Smooth muscle cell (in vitro differentiated cells): ENCODE measurements at regions not wholly inside any gene's neighbourhood (a gene's known extent, or its start where the extent isn't known, plus 50 kb on each side); places are given as distances from the start of the nearest gene placed in this dataset.

Experiments
- DNase-seq: peaks from one replicate; lab custom pipeline; 2025; ENCODE audit not compliant: unreplicated experiment; lab: John Stamatoyannopoulos, UW
- H2AFZ ChIP-seq: fragments of 200-600 bp; sonication (generic); 2 replicates; pipeline ENCODE4 v1.6.0; 2016; ENCODE audit warnings: antibody characterized with exemption, low read depth, mild to moderate bottlenecking
- H3F3A ChIP-seq: fragments of 200-600 bp; sonication (generic); 2 replicates; pipeline ENCODE4 v1.6.0; 2017; ENCODE audit warnings: antibody characterized with exemption, low read depth
- H3K27ac ChIP-seq: fragments of 200-600 bp; sonication (generic); 2 replicates; pipeline ENCODE4 v1.5.1; 2016; ENCODE audit warnings: low read depth, mild to moderate bottlenecking
- H3K27me3 ChIP-seq: fragments of 200-600 bp; sonication (generic); 2 replicates; pipeline ENCODE4 v1.6.1; 2016; ENCODE audit warnings: low read depth, mild to moderate bottlenecking
- H3K36me3 ChIP-seq: fragments of 200-600 bp; sonication (generic); 2 replicates; pipeline ENCODE4 v1.5.1; 2016; ENCODE audit warnings: low read depth
- H3K4me1 ChIP-seq: fragments of 200-600 bp; sonication (generic); 2 replicates; pipeline ENCODE4 v1.5.1; 2016; ENCODE audit warnings: low read depth
- H3K4me2 ChIP-seq: fragments of 200-600 bp; sonication (generic); 2 replicates; pipeline ENCODE4 v1.6.0; 2016; ENCODE audit warnings: mild to moderate bottlenecking
- H3K4me3 ChIP-seq: fragments of 200-600 bp; sonication (generic); 2 replicates; pipeline ENCODE4 v1.5.1; 2016; ENCODE audit warnings: mild to moderate bottlenecking
- H3K79me2 ChIP-seq: fragments of 200-600 bp; sonication (generic); 2 replicates; pipeline ENCODE4 v1.6.0; 2016; ENCODE audit warnings: low read depth, mild to moderate bottlenecking
- H3K9ac ChIP-seq: fragments of 200-600 bp; sonication (generic); 2 replicates; pipeline ENCODE4 v1.6.0; 2016; ENCODE audit warnings: low read depth
- H3K9me3 ChIP-seq: fragments of 200-600 bp; sonication (generic); replicated peaks from 2 replicates; pipeline ENCODE4 v1.5.1; 2016; ENCODE audit warnings: low read depth
- H4K20me1 ChIP-seq: fragments of 200-600 bp; sonication (generic); 2 replicates; pipeline ENCODE4 v1.6.0; 2016; ENCODE audit warnings: low read depth
- WGBS: methylation state at CpG from one replicate; pipeline ENCODE4 v1.1.7; 2016; ENCODE audit warnings: low lambda C conversion rate; 5-methylcytosine and 5-hydroxymethylcytosine counted together
- TF ChIP-seq, protein P1 (sequence below): fragments of 200-600 bp; sonication (generic); IDR thresholded peaks from 2 replicates; pipeline ENCODE4 v1.5.1; 2017; ENCODE audit warnings: borderline replicate concordance, mild to moderate bottlenecking, antibody characterized with exemption; ENCODE audit not compliant: insufficient read depth, poor library complexity, severe bottlenecking

DNA sequence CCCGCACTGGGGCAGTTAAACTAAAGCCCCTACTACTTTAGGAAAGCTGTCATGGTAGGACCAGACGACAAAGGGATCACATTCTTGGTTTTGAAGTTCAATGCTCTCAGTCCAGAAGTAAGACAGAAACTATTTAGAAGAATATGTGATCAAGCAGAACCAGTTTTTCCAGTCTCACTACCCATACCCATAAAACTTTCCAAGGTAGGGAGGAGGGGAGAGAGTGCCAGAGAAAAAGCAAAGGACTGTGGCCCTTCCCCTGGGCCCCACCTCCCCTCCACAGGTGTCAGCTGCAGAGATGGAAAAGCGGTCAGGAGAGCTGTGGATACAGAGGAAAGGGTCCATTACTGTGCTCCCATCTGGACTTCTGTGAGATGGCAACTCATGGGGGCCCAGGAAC, 587.1 kb downstream of the SOX6 start:
- Histone ChIP-seq H3K36me3 (no peaks in the 10 kb centered on the region), H3F3A (peaks cover 8% of the 10 kb centered on the region), H3K27ac (no peak overlapping the region), H3K9me3 (no peaks in the 10 kb centered on the region), H2AFZ (no peak overlapping the region), H3K27me3 (no peaks in the 10 kb centered on the region), H3K4me3 (no peak overlapping the region), H3K4me2 (no peak overlapping the region), H3K4me1 (peaks cover 9% of the 10 kb centered on the region), H3K9ac (no peak overlapping the region), H3K79me2 (no peaks in the 10 kb centered on the region), H4K20me1 (no peaks in the 10 kb centered on the region)
- TF ChIP-seq, protein P1, sequence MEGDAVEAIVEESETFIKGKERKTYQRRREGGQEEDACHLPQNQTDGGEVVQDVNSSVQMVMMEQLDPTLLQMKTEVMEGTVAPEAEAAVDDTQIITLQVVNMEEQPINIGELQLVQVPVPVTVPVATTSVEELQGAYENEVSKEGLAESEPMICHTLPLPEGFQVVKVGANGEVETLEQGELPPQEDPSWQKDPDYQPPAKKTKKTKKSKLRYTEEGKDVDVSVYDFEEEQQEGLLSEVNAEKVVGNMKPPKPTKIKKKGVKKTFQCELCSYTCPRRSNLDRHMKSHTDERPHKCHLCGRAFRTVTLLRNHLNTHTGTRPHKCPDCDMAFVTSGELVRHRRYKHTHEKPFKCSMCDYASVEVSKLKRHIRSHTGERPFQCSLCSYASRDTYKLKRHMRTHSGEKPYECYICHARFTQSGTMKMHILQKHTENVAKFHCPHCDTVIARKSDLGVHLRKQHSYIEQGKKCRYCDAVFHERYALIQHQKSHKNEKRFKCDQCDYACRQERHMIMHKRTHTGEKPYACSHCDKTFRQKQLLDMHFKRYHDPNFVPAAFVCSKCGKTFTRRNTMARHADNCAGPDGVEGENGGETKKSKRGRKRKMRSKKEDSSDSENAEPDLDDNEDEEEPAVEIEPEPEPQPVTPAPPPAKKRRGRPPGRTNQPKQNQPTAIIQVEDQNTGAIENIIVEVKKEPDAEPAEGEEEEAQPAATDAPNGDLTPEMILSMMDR = no peak
- WGBS = 79% methylated on average over 3 of the region's 3 CpGs
- no peak for DNase-seq

DNA sequence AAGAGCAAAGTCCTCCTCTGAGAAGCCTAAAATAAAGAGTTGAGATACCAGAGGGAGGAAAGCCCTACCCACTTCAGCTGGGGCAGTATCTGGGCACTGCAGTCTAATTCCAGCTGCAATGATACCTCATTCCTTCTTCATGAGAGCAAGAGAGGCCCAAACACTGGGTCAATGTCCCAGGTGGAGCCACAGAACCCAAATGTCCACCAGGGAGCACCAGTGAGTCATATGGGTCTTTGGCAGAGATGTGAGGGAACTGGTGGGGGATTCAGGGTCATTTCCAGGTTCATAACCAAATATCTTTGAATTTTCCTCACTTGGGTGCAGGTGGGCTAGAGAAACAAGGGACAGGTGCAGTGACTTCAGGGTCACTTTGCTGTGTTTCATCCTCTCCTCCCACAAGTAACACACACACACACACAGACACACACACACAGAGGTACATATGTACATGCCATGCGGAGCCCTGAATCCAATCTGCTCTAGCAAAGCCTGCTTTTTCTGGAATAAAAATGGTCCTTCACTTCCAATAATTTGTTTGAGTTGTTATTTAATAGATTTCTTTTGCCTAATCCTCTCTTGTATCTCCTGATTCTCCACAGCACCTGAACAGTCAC, 585.4 kb downstream of the SOX6 start:
- WGBS = 100% methylated on average over 1 of the region's 1 CpG

DNA sequence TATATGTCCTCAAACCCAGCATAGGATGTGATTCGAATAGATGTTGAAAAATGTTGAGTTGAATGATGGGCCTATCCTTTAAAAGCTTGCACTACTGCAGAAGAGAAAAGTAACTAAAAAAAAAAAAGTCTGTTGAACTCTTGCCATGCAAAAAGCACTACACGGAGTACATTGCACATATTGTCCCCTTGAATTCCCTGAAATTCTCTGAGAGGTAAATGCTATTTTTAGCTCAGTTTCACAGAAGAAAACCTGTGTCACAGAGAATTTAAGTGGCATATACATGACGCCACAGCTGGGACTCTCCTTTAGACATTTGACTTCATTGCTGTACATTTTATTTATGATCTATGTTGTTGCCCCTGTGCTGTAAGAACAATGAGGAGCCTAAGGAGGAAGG, 583.8 kb downstream of the SOX6 start:
- H2AFZ ChIP-seq = no peak overlapping the region
- no peak for DNase-seq
- peaks cover 19% of the 10 kb centered on the region for H3K4me1 ChIP-seq
- peaks cover 10% of the 10 kb centered on the region for H3F3A ChIP-seq
- no peaks in the 10 kb centered on the region for H3K9me3 ChIP-seq
- WGBS = 93% methylated on average over 3 of the region's 3 CpGs
- no peak overlapping the region for H3K4me2 ChIP-seq
- H3K27me3 ChIP-seq = no peaks in the 10 kb centered on the region
- TF ChIP-seq, protein P1 = no peak
- H3K9ac ChIP-seq = no peak overlapping the region
- H3K36me3 ChIP-seq = no peaks in the 10 kb centered on the region
- no peaks in the 10 kb centered on the region for H3K79me2 ChIP-seq
- H3K4me3 ChIP-seq = no peak overlapping the region
- no peaks in the 10 kb centered on the region for H4K20me1 ChIP-seq
- H3K27ac ChIP-seq = no peak overlapping the region

More for the DNA sequence above, 585.4 kb downstream of the SOX6 start:
- H3K27me3 ChIP-seq = no peaks in the 10 kb centered on the region
- no peaks in the 10 kb centered on the region for H3K79me2 ChIP-seq
- peaks cover 19% of the 10 kb centered on the region for H3K4me1 ChIP-seq
- H3K27ac ChIP-seq = no peak overlapping the region
- H3K36me3 ChIP-seq = no peaks in the 10 kb centered on the region
- no peak for DNase-seq
- H3K4me2 ChIP-seq = no peak overlapping the region
- H3K9me3 ChIP-seq = no peaks in the 10 kb centered on the region
- H4K20me1 ChIP-seq = no peaks in the 10 kb centered on the region
- TF ChIP-seq, protein P1 = peak; percentile 60
- H3F3A ChIP-seq = peaks cover 10% of the 10 kb centered on the region
- no peak overlapping the region for H2AFZ ChIP-seq
- H3K4me3 ChIP-seq = no peak overlapping the region
- H3K9ac ChIP-seq = no peak overlapping the region

DNA sequence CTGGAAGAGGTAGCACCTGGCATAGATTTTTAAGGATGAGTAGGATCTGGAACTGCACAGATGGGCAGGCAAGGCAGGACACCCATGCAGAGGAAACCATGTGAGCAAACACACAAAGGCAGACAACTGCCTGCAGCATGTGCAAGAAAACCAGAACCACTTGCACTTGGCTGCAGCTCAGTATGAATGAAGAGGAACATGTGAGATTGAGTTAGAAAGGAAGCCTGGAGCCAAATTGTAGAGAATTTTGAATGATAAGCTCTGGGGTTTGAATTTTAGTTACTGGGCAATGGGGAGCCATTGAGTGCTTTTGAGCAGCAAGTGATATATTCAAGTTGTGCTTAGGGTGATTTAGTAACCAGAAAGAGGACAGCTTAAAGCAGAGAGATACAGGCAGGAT, 583.4 kb downstream of the SOX6 start:
- no peak overlapping the region for H3K4me2 ChIP-seq
- H3F3A ChIP-seq = peaks cover 10% of the 10 kb centered on the region
- TF ChIP-seq, protein P1 = no peak
- H2AFZ ChIP-seq = no peak overlapping the region
- H3K79me2 ChIP-seq = no peaks in the 10 kb centered on the region
- H3K4me1 ChIP-seq = peaks cover 19% of the 10 kb centered on the region
- no peaks in the 10 kb centered on the region for H3K9me3 ChIP-seq
- DNase-seq = no peak
- no peaks in the 10 kb centered on the region for H4K20me1 ChIP-seq
- H3K4me3 ChIP-seq = no peak overlapping the region
- H3K27me3 ChIP-seq = no peaks in the 10 kb centered on the region
- H3K9ac ChIP-seq = no peak overlapping the region
- no peak overlapping the region for H3K27ac ChIP-seq
- H3K36me3 ChIP-seq = no peaks in the 10 kb centered on the region
